ENCODE measurements at regions not wholly inside any gene's neighbourhood (a gene's known extent, or its start where the extent isn't known, plus 50 kb on each side); places are given as distances from the start of the nearest gene placed in this dataset.

GRCh38 chr5:89236900-89237299 is 353.9 kb upstream of the MEF2C start:
- DNase-seq = no peak

- no peak for DNase-seq
Observed at GRCh38 chr5:89233462-89233861, 350.5 kb upstream of the MEF2C start.

DNA sequence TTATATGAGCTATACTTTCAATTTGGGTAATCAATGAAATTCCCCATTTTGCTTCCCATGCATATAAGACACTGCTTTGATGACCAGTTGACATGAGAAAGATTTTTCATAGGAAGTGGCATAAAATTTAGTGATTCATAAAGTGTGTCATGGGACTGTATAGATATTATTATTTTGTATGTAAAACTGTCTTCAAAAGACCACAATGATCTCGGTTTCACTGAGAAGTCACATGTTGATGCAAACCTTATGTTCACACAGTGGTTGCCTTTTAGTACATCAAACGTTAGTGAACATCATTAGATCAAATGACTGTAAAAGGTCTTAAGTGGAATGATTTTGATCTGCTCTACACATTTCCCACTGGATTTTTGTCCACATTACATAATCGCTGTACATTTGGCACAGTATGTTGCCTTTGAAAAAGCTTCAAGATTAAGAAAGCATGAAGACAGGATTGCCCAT is 349.2 kb upstream of the MEF2C start:
- no peak for DNase-seq

DNA sequence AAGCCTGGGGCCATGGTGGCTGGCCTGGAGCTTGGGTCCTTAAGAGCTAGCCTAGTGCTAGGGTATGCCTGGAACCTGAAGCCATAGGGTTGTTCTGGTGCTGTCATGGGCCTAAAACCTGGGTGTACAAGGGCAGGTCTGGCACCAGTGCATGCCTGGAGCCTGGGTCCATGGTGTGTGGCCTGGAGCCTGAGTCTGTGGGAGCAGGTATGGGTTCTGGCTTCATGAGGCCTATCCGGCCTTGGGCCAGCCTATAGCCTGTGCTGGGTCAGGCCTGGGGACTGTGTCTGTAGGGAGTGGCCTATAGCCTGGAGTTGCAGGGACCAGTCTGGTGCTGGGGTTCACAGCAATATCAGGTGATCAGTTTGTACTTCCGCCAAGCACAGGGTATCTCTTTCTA is 347.2 kb upstream of the MEF2C start:
- DNase-seq = no peak

- no peak for DNase-seq
Observed at GRCh38 chr5:89229331-89230070, 346.5 kb upstream of the MEF2C start.

DNA sequence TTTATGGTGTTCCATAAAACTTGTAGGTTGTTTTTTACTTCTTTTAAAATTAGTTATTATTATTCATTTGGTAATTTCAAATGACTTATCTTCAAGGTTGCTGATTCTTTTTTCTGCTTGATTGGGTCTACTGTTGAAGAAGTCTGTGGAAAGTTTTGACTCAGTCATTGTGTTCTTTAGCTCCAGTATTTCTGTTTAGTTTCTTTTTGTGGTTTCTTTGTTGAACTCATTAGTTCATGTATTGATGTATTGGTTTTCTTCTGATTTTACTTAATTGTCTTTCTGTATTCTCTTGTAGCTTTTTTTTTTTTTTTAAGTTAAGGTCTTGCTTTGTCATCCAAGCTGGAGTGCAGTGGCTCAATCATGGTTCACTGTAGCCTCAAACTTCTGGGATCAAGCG is 345.4 kb upstream of the MEF2C start:
- no peak for DNase-seq

DNA sequence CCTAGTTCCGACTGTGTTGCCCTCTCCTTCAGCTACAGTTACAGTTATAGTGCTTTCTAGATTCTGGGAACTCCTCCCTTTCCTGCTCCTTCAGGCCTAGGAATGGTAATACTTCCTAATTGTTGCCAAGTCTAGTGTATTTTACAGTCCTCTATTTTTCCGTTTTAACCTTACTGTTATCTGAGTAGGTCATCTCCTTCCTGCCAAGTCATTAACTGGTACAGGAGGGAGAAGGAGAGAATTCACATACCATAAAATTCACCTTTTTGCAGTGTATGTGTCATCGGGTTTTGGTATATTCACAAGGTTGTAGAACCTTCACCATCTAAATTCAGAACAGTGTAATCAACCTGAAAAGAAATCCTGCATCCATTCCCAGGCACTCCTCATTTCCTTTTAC is 335.4 kb upstream of the MEF2C start:
- DNase-seq = no peak

DNA sequence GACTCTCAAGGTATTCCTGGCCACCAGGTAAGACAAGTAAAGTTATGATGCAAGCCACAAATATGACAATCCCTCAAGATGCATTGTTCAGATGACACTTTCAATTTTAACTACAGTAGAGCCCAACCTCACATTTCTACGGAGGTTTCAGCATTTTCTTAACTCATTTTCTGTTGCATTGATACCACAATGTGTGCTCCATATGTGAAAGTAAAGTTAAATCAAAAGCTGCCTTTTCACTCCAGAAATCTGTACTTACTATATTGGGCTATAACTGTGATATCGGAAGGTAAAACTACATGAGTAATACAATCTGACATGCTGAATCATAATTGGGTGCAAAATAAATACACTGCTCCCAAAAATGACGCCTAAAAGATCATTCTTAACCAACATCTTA is 333.6 kb upstream of the MEF2C start:
- DNase-seq = no peak

DNA sequence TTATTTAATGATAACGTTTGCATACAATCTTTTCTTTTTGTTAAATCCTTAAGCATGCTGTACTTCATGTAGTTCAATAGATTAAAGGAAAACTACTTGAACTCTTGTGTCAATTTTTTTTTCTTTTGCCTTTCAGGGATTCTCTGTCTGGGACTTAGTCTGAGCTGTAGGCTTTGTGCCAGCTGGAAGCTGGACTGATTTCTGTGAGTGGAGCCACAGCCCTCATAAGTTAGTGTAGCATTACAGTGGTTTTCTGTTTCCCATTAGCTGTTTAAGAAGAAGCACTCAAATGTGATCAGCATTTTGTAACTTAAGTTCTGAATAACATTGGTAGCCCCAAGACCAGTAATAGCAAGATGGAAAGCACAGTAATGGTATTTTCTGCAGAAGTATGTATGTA is 330.6 kb upstream of the MEF2C start:
- DNase-seq = no peak

DNA sequence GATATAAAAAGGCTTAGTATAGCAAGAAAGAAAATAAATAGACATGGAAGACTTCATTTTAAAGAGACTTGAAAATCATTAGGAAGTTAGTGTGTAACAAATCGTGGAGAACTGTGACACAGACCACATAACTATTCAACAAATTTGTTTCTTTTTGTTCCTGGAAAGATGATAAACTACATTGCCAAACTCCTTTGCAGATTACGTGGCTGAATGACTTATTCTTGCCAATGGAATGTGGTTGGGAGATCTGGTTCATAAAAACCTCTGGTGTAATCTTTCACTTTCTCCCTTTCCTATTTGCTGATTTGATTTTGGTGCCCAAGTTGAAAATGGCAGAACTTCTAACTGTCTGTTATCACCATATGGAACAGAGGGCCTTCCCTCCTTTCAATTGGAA is 328.9 kb upstream of the MEF2C start:
- no peak for DNase-seq

DNA sequence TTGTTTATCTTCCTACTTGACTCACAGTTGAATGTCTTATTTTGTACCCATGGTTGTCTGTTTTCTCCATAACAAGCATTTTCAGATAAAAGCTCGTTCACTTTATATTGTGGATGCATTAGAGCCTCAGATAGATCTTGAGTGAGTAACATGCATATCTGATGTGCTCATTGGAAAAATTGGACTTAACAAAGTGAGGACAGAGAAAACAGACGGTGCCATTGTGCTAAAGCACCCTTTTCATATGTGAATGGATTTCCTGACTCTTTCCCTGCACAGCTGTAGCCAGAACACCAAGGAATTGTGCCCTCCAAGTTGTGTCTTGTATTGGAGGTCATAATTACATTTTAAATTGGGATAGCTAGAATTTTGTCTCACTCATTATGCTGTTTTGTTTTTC is 325.8 kb upstream of the MEF2C start:
- DNase-seq = no peak

DNA sequence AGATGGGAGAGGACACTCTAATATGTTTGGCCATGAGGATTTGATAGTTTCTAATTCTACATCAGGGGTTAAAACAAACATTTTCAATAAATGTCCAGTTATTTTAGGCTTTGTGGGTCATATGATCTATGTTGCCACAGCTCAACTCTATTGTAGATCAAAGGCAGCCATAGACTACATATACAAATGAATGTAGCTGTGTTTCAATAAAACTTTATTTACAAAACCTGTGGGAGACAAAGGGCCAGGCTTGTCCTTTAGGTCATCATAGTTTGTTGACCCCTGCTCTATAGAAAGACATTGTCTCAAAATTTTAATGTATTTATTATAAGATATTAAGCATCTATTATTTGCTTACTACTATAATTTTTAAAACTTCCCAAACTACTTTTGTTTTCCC is 325.4 kb upstream of the MEF2C start:
- DNase-seq = no peak

DNA sequence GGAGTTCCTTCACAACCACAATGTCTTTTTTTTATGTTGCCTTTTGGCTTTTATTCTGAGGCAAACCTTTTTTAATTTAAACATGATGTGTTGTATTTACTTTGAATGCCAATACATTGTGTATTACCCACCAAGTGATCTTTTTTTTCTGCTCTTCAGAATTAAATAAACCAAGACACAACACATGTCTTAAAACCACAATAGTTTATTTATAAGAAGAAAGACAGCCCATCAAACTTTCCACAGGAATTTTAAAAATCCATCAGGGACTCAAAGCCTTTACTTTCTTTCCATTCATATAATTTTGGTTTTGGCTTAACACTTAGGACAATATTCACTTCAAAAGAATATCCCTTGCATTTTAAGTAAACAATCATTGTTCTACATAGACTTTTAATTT is 321.8 kb upstream of the MEF2C start:
- no peak for DNase-seq

- no peak for DNase-seq
Observed at GRCh38 chr5:89203611-89204010, 320.6 kb upstream of the MEF2C start.

DNA sequence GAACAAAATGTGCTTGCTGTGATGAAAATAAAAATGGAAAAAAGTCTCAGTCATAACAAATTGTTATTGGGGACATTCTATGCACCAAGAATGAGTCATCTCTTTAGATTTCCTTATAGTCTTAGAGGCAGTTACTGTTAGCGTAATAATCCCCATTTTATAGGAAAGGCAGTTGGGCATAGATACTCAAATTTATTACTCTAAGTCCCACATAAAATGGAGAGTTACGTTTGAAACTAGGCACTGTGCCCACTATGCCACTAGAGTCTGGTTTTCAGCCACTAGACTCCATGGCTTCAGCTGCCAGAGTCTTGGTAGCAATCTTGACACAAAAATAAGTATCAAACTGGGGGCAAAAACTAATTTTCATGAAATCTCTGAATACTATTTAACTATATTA is 317.9 kb upstream of the MEF2C start:
- DNase-seq = no peak

- DNase-seq = no peak
Observed at GRCh38 chr5:89199306-89199705, 316.3 kb upstream of the MEF2C start.

DNA sequence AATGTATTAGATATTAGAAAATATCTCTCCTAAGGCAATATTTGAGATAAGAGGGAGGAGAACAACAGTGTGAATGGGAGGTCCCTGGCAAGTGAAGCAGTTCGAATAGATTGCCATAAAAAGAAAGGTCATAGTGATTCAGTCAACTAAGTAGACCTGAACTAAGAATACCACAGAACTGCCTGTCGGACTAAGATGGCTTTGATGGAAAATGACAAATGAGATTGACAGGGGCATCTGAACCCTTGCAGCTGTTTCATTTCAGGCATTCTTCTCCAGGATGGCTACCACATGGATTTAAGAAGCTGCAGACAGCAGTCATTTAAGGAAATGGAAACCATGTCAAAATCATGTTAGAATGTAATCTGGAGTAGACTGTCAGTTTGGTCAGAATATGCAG is 308.4 kb upstream of the MEF2C start:
- no peak for DNase-seq

- DNase-seq = no peak
Observed at GRCh38 chr5:89190515-89191265, 307.7 kb upstream of the MEF2C start.

- DNase-seq = no peak
Observed at GRCh38 chr5:89187883-89188465, 305.0 kb upstream of the MEF2C start.

DNA sequence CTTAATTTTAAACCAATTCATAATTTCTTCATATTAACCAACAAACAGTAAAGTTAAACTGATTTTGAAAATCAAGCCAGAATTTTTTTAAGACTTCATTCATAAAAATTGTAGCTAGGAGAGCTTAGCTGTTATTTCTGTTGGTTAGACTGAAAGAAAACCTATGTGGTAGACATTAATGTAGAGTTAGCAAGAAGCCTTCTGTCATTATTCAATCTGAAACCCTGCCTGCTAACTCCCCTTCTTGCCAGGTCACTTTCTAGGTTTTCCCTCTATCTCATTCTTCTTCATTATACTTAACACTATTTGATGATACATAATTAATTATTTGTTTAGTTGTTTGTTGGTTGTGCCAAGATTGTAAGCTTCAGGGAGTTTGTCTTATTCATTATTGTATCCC is 304.3 kb upstream of the MEF2C start:
- DNase-seq = no peak

- no peak for DNase-seq
Observed at GRCh38 chr5:89181546-89181945, 298.6 kb upstream of the MEF2C start.

GRCh38 chr5:89179731-89180130 is 296.7 kb upstream of the MEF2C start:
- DNase-seq = no peak

DNA sequence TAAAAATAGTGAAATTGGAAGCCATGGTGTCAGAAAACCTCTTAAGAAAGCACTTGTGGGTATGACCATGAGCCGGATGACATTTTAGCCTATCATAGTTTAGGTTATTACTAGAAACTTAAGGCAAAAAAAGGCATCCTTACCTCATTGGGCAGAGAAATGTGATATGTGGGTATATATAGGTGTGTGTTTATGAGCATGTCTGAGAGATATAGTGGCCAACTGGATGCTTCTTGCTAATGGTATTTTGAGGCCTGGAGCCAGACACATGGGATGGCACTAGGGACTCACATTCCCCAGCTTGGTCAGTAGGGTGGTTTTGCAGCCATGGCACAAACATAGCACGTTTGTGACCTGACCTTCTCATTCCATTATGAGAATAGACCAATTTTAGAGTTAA is 295.6 kb upstream of the MEF2C start:
- no peak for DNase-seq

DNA sequence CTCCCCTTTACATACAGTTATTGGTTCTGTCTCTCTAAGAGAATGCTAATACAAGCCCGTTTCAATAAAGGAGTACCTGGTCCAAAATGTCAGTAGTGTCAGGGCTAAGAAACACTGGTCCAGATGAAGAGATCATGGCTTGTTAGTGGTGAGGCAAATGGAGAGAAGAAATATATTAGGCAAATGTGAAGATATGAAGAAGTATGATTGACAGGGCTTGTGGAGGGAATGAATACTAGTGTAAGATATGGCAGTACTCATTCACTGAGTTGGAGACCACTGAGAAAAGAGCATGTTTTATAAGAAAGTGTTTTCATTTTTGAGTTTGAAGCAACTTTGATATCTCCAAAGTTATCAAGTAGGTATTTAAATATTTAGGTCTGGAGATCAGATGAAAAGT is 290.5 kb upstream of the MEF2C start:
- DNase-seq = no peak

All from stimulated activated CD4-positive, alpha-beta T cell treated with anti-CD3 and anti-CD28 coated beads, Interleukin-15, amount 100 ng/mL, for 24 hours (primary cell).